ENCODE measurements at regions not wholly inside any gene's neighbourhood (a gene's known extent, or its start where the extent isn't known, plus 50 kb on each side); places are given as distances from the start of the nearest gene placed in this dataset.
A peak's percentile ranks its signal among the peaks of the same experiment; 100 is the strongest.

DNA sequence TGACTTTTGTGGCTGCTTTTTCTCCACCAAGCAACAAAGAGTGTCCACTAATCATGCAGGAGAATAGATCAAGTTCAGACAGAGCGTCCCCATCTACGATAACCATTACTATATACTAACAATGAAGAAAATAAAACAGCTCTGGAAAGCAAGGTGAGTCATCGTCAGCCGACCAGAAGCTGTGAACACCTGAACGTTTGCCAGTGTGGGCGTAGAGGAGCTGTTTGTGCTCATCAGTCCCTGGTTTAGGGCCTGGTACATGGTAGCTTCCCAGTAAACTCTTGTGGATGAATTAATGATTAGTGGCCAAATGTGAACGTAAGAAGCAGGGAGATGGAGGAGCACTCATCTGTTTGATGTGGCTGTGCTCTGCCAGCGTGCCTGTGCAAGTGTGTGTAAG lies 180.7 kb downstream of the EVX1 start:
- H3K27me3 ChIP-seq (ENCODE audit: control insufficient read depth, insufficient read depth, low read length) = no peaks in the 10 kb centered on the region
- H3K9me3 ChIP-seq (ENCODE audit: control insufficient read depth, insufficient read depth, low read depth, low read length) = no peaks in the 10 kb centered on the region
- DNase-seq (ENCODE audit: low read depth in 2 of 2) = peak in 1 of 2 donors; percentile 40
- H3K79me2 ChIP-seq (ENCODE audit: control insufficient read depth, insufficient read depth, low read length) = no peaks in the 10 kb centered on the region
- no peak overlapping the region for H2AFZ ChIP-seq (ENCODE audit: low read length)
- H4K20me1 ChIP-seq (ENCODE audit: control insufficient read depth, extremely low read depth, insufficient read depth, low read length) = no peaks in the 10 kb centered on the region
- no peak overlapping the region for H3K4me3 ChIP-seq (replicated peaks in 1 of 4; ENCODE audit: control extremely low read depth in 1 of 4, insufficient read depth in 1 of 4, low read depth in 3 of 4, low read length in 4 of 4)
- TF ChIP-seq EZH2 (IDR thresholded peaks at IDR 0.05; ENCODE audit: low read length, missing control alignments) = no peak
- TF ChIP-seq, protein P1, sequence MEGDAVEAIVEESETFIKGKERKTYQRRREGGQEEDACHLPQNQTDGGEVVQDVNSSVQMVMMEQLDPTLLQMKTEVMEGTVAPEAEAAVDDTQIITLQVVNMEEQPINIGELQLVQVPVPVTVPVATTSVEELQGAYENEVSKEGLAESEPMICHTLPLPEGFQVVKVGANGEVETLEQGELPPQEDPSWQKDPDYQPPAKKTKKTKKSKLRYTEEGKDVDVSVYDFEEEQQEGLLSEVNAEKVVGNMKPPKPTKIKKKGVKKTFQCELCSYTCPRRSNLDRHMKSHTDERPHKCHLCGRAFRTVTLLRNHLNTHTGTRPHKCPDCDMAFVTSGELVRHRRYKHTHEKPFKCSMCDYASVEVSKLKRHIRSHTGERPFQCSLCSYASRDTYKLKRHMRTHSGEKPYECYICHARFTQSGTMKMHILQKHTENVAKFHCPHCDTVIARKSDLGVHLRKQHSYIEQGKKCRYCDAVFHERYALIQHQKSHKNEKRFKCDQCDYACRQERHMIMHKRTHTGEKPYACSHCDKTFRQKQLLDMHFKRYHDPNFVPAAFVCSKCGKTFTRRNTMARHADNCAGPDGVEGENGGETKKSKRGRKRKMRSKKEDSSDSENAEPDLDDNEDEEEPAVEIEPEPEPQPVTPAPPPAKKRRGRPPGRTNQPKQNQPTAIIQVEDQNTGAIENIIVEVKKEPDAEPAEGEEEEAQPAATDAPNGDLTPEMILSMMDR (conservative IDR thresholded peaks at IDR 0.05 in 1 of 2, IDR thresholded peaks at IDR 0.05 in 1 of 2; ENCODE audit: low read depth in 1 of 2, low read length in 2 of 2) = no peak
- H3K27ac ChIP-seq (ENCODE audit: insufficient read depth, low read length) = no peak overlapping the region
- no peaks in the 10 kb centered on the region for H3K4me1 ChIP-seq (ENCODE audit: control insufficient read depth, extremely low read depth, insufficient read depth, low read length)
- no peaks in the 10 kb centered on the region for H3K36me3 ChIP-seq (ENCODE audit: control insufficient read depth, insufficient read depth, low read length)
- no peak overlapping the region for H3K9ac ChIP-seq (ENCODE audit: insufficient read depth, low read length)
- no peak overlapping the region for H3K4me2 ChIP-seq (ENCODE audit: extremely low read depth, insufficient read depth, low read length)

GRCh38 chr7:27423821-27424220 lies 181.2 kb downstream of the EVX1 start:
- H2AFZ ChIP-seq (ENCODE audit: low read length) = no peak overlapping the region
- H3K9ac ChIP-seq (ENCODE audit: insufficient read depth, low read length) = no peak overlapping the region
- H3K4me3 ChIP-seq (replicated peaks in 1 of 4; ENCODE audit: control extremely low read depth in 1 of 4, insufficient read depth in 1 of 4, low read depth in 3 of 4, low read length in 4 of 4) = no peak overlapping the region
- H3K27ac ChIP-seq (ENCODE audit: insufficient read depth, low read length) = no peak overlapping the region
- H3K36me3 ChIP-seq (ENCODE audit: control insufficient read depth, insufficient read depth, low read length) = no peaks in the 10 kb centered on the region
- H3K79me2 ChIP-seq (ENCODE audit: control insufficient read depth, insufficient read depth, low read length) = no peaks in the 10 kb centered on the region
- no peaks in the 10 kb centered on the region for H4K20me1 ChIP-seq (ENCODE audit: control insufficient read depth, extremely low read depth, insufficient read depth, low read length)
- DNase-seq (ENCODE audit: low read depth in 2 of 2) = no peak
- no peak overlapping the region for H3K4me2 ChIP-seq (ENCODE audit: extremely low read depth, insufficient read depth, low read length)
- no peaks in the 10 kb centered on the region for H3K9me3 ChIP-seq (ENCODE audit: control insufficient read depth, insufficient read depth, low read depth, low read length)
- no peaks in the 10 kb centered on the region for H3K27me3 ChIP-seq (ENCODE audit: control insufficient read depth, insufficient read depth, low read length)
- H3K4me1 ChIP-seq (ENCODE audit: control insufficient read depth, extremely low read depth, insufficient read depth, low read length) = no peaks in the 10 kb centered on the region
- TF ChIP-seq EZH2 (IDR thresholded peaks at IDR 0.05; ENCODE audit: low read length, missing control alignments) = no peak
- TF ChIP-seq, protein P1 (conservative IDR thresholded peaks at IDR 0.05 in 1 of 2, IDR thresholded peaks at IDR 0.05 in 1 of 2; ENCODE audit: low read depth in 1 of 2, low read length in 2 of 2) = no peak

DNA sequence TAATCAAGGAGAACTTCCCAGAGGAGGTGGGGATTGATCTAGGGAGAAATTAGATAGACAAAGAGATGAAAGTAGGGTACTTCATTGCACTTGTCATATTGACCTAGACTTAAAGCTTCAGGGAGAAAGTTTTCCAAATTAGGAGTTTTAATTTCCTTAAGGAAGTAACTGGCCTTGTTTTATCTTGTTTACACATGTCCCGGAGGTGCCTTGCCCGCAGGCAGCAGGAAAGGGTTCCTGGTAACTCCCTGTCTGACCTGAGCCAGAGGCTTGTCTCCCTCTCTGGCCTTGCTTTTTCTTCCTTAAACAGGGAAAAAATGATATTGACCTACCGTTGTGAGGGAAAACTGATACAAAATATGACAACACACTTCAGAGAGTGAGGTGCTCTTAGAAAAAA lies 181.6 kb downstream of the EVX1 start:
- no peaks in the 10 kb centered on the region for H3K79me2 ChIP-seq (ENCODE audit: control insufficient read depth, insufficient read depth, low read length)
- no peaks in the 10 kb centered on the region for H3K36me3 ChIP-seq (ENCODE audit: control insufficient read depth, insufficient read depth, low read length)
- no peak for DNase-seq (ENCODE audit: low read depth in 2 of 2)
- H2AFZ ChIP-seq (ENCODE audit: low read length) = no peak overlapping the region
- TF ChIP-seq, protein P1 (conservative IDR thresholded peaks at IDR 0.05 in 1 of 2, IDR thresholded peaks at IDR 0.05 in 1 of 2; ENCODE audit: low read depth in 1 of 2, low read length in 2 of 2) = no peak
- no peak for TF ChIP-seq EZH2 (IDR thresholded peaks at IDR 0.05; ENCODE audit: low read length, missing control alignments)
- no peak overlapping the region for H3K4me2 ChIP-seq (ENCODE audit: extremely low read depth, insufficient read depth, low read length)
- no peak overlapping the region for H3K9ac ChIP-seq (ENCODE audit: insufficient read depth, low read length)
- no peaks in the 10 kb centered on the region for H3K9me3 ChIP-seq (ENCODE audit: control insufficient read depth, insufficient read depth, low read depth, low read length)
- no peak overlapping the region for H3K27ac ChIP-seq (ENCODE audit: insufficient read depth, low read length)
- H3K4me1 ChIP-seq (ENCODE audit: control insufficient read depth, extremely low read depth, insufficient read depth, low read length) = no peaks in the 10 kb centered on the region
- no peaks in the 10 kb centered on the region for H3K27me3 ChIP-seq (ENCODE audit: control insufficient read depth, insufficient read depth, low read length)
- H4K20me1 ChIP-seq (ENCODE audit: control insufficient read depth, extremely low read depth, insufficient read depth, low read length) = no peaks in the 10 kb centered on the region
- H3K4me3 ChIP-seq (replicated peaks in 1 of 4; ENCODE audit: control extremely low read depth in 1 of 4, insufficient read depth in 1 of 4, low read depth in 3 of 4, low read length in 4 of 4) = no peak overlapping the region

Data from fibroblast of lung (primary cell).